ENCODE measurements at regions not wholly inside any gene's neighbourhood (a gene's known extent, or its start where the extent isn't known, plus 50 kb on each side); places are given as distances from the start of the nearest gene placed in this dataset.
"Not testable (repeated sequence)": the region's sequence is repeated elsewhere in the genome, so short reads cannot be mapped to it uniquely, and the experiment has no call there.

DNA sequence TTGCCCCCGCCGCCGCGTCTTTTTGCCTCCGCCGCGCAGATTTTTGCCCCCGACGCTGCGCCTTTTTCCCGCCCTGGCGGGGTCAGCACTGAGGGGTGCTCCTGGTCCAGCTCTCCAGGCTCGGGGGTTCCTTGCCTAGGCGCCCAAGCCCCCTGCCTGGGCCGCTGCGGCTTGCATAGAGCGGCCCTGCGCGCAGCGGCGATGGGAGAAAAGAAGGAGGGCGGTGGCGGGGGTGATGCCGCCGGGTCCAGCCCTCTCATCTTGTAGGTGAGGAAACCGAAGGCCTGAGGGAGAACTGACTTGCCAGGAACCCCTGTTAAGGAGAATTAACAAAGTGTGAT, 330.8 kb upstream of the WSB1 start:
- H3K9ac ChIP-seq (ENCODE audit: low read length) = no peak overlapping the region
- H2BK120ac ChIP-seq (ENCODE audit: low read depth, low read length) = no peak overlapping the region
- no peaks in the 10 kb centered on the region for H3K79me2 ChIP-seq (ENCODE audit: control insufficient read depth, insufficient read depth, low read length)
- H2BK5ac ChIP-seq (ENCODE audit: low read length) = no peak overlapping the region
- no peak overlapping the region for H4K5ac ChIP-seq (ENCODE audit: low read length)
- DNase-seq = no peak
- no peak overlapping the region for H3K23ac ChIP-seq (ENCODE audit: low read length)
- H3K79me1 ChIP-seq (ENCODE audit: low read length) = no peaks in the 10 kb centered on the region
- H3K18ac ChIP-seq (ENCODE audit: low read length) = no peak overlapping the region
- no peak overlapping the region for H3K4me2 ChIP-seq (ENCODE audit: low read length)
- H3K4me1 ChIP-seq (ENCODE audit: control insufficient read depth, low read depth, low read length) = no peaks in the 10 kb centered on the region
- no peak overlapping the region for H2BK15ac ChIP-seq (replicated peaks; ENCODE audit: low read depth)
- H3K36me3 ChIP-seq (ENCODE audit: control insufficient read depth, insufficient read depth, low read length) = no peaks in the 10 kb centered on the region
- H3K27me3 ChIP-seq (ENCODE audit: insufficient read depth, low read length, poor library complexity) = no peaks in the 10 kb centered on the region
- no peak overlapping the region for H4K8ac ChIP-seq (ENCODE audit: low read depth, low read length)
- no peak overlapping the region for H3K4me3 ChIP-seq (ENCODE audit: low read length)
- H3K4ac ChIP-seq (ENCODE audit: low read depth, low read length) = no peak overlapping the region
- H2AK5ac ChIP-seq (ENCODE audit: low read length) = no peak overlapping the region
- no peak overlapping the region for H3K27ac ChIP-seq (ENCODE audit: low read depth, low read length)
- no CpG with 5 or more reads among the region's 26 CpGs for WGBS (ENCODE audit: extremely low coverage, insufficient coverage, low lambda C conversion rate)
- no peak overlapping the region for H3K56ac ChIP-seq (ENCODE audit: low read length)

DNA sequence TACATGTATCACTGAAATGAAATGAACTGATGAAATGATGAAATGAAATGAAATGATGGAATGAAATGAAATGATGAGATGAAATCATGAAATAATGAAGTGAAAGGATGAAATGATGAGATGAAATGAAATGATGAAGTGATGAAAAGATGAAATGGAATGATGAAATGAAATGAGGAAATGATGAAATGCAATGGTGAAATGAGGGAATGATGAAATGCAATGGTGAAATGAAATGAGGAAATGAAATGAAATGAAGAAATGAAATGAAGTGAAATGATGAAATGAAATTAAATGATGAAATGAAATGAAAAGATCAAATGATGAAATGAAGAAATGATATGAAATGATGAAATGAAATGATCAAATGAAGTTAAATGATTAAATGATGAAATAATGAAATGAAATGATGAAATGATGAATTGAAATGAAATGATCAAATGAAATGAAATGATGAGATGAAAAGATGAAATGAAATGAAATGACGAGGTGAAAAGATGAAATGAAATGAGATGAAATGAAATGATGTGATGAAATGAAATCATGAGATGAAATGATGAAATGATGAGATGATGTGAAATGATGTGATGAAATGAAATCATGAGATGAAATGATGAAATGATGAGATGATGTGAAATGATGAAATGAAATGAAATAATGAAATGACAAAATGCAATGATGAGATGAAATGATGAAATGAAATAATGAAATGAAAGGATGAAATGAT, 327.9 kb upstream of the WSB1 start:
- not testable (repeated sequence) for H3K79me2 ChIP-seq (ENCODE audit: control insufficient read depth, insufficient read depth, low read length); H2BK5ac ChIP-seq (ENCODE audit: low read length); H3K9ac ChIP-seq (ENCODE audit: low read length); H3K18ac ChIP-seq (ENCODE audit: low read length); H3K56ac ChIP-seq (ENCODE audit: low read length); H3K4me2 ChIP-seq (ENCODE audit: low read length); H3K23ac ChIP-seq (ENCODE audit: low read length); H2AK5ac ChIP-seq (ENCODE audit: low read length); H3K4me1 ChIP-seq (ENCODE audit: control insufficient read depth, low read depth, low read length); H3K27me3 ChIP-seq (ENCODE audit: insufficient read depth, low read length, poor library complexity); H4K8ac ChIP-seq (ENCODE audit: low read depth, low read length); H2BK15ac ChIP-seq (replicated peaks; ENCODE audit: low read depth); H4K5ac ChIP-seq (ENCODE audit: low read length); H3K79me1 ChIP-seq (ENCODE audit: low read length); H3K4ac ChIP-seq (ENCODE audit: low read depth, low read length); DNase-seq; H3K36me3 ChIP-seq (ENCODE audit: control insufficient read depth, insufficient read depth, low read length); H3K27ac ChIP-seq (ENCODE audit: low read depth, low read length); H2BK120ac ChIP-seq (ENCODE audit: low read depth, low read length); H3K4me3 ChIP-seq (ENCODE audit: low read length)
- 100% methylated on average over 1 of the region's 1 CpG for WGBS (ENCODE audit: extremely low coverage, insufficient coverage, low lambda C conversion rate)

DNA sequence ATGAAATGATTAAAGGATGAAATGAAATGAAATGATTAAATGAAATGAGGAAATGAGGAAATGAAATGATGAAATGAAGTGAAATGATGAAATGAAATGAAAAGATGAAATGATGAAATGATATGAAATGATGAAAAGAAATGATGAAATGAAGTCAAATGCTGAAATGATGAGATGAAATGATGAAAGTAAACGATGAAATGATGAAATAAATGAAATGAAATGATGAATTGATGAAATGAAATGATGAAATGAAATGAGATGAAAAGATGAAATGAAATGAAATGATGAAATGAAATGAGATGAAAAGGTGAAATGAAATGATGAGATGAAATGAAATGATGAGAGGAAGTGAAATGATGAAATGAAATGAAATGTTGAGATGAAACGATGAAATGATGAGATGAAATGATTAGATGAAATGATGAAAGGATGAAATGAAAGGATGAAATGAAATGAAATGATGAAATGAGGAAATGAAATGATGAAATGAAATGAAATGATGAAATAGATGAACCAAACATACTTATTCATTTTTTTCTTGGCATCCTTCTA, 327.2 kb upstream of the WSB1 start:
- not testable (repeated sequence) for H2BK120ac ChIP-seq (ENCODE audit: low read depth, low read length); H2AK5ac ChIP-seq (ENCODE audit: low read length); H3K56ac ChIP-seq (ENCODE audit: low read length); H2BK5ac ChIP-seq (ENCODE audit: low read length); H3K4me3 ChIP-seq (ENCODE audit: low read length); H3K18ac ChIP-seq (ENCODE audit: low read length); H3K79me2 ChIP-seq (ENCODE audit: control insufficient read depth, insufficient read depth, low read length); H3K27ac ChIP-seq (ENCODE audit: low read depth, low read length); H4K8ac ChIP-seq (ENCODE audit: low read depth, low read length); H3K4me2 ChIP-seq (ENCODE audit: low read length); DNase-seq; H3K9ac ChIP-seq (ENCODE audit: low read length); H3K27me3 ChIP-seq (ENCODE audit: insufficient read depth, low read length, poor library complexity); H3K36me3 ChIP-seq (ENCODE audit: control insufficient read depth, insufficient read depth, low read length); H4K5ac ChIP-seq (ENCODE audit: low read length); H3K23ac ChIP-seq (ENCODE audit: low read length); H3K4ac ChIP-seq (ENCODE audit: low read depth, low read length); H3K79me1 ChIP-seq (ENCODE audit: low read length); H2BK15ac ChIP-seq (replicated peaks; ENCODE audit: low read depth); H3K4me1 ChIP-seq (ENCODE audit: control insufficient read depth, low read depth, low read length)
- WGBS (ENCODE audit: extremely low coverage, insufficient coverage, low lambda C conversion rate) = 98% methylated on average over 2 of the region's 2 CpGs

DNA sequence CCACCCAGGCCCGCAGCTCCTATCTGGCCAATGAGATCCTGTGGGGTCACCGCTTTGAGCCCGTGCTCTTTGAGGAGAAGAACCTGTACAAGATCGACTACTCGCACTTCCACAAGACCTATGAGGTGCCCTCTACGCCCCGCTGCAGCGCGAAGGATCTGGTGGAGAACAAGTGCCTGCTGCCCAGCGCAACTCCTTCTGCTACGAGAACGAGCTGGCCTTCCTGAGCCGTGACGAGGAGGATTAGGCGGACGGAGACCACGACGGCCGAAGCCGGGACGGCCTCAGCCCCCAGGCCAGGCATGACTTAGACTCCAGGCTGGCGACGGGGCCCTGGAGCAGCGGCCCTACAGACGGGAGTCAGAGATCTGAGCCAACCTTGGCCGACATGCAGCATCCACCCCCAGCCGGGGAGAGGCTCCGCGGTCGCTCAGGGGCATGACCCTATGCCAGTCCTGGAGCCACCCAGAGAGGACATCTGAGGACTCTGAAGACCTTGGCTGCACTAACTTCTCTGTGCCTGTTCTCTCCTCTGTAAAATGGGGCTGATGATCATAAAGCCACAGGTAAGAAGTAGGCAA, 312.0 kb upstream of the WSB1 start:
- H3K23ac ChIP-seq (ENCODE audit: low read length); H3K18ac ChIP-seq (ENCODE audit: low read length); H4K8ac ChIP-seq (ENCODE audit: low read depth, low read length); H3K79me1 ChIP-seq (ENCODE audit: low read length); H3K27ac ChIP-seq (ENCODE audit: low read depth, low read length); H3K4ac ChIP-seq (ENCODE audit: low read depth, low read length); H3K4me3 ChIP-seq (ENCODE audit: low read length); H2BK5ac ChIP-seq (ENCODE audit: low read length); H3K27me3 ChIP-seq (ENCODE audit: insufficient read depth, low read length, poor library complexity); H3K4me2 ChIP-seq (ENCODE audit: low read length); H3K36me3 ChIP-seq (ENCODE audit: control insufficient read depth, insufficient read depth, low read length); H3K9ac ChIP-seq (ENCODE audit: low read length); H2AK5ac ChIP-seq (ENCODE audit: low read length); H3K79me2 ChIP-seq (ENCODE audit: control insufficient read depth, insufficient read depth, low read length); H3K56ac ChIP-seq (ENCODE audit: low read length); H3K4me1 ChIP-seq (ENCODE audit: control insufficient read depth, low read depth, low read length); H4K5ac ChIP-seq (ENCODE audit: low read length); DNase-seq; H2BK120ac ChIP-seq (ENCODE audit: low read depth, low read length); H2BK15ac ChIP-seq (replicated peaks; ENCODE audit: low read depth): not testable (repeated sequence)
- WGBS (ENCODE audit: extremely low coverage, insufficient coverage, low lambda C conversion rate) = no CpG with 5 or more reads among the region's 30 CpGs

DNA sequence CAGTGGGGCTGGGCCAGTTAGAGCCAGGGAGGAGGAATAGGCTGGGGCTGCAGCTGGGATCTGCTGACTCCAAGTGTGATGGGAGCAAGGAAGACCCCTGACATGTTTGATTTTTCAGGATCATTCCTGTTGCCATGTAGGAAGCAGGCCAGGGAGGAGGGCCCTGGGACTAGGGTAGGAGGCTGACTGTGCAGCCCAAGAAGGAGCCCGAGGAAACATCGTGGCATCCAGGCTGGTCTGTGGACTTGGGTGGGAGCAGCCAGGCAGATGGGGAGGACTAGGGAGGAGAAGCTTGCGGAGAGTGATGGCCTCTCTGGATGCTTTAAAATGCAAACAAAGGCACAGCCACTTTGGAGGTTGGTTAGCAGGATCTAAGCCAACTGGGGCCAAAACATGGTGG, 311.4 kb upstream of the WSB1 start:
- not testable (repeated sequence) for H4K5ac ChIP-seq (ENCODE audit: low read length); H3K27ac ChIP-seq (ENCODE audit: low read depth, low read length); H3K79me2 ChIP-seq (ENCODE audit: control insufficient read depth, insufficient read depth, low read length); H2BK15ac ChIP-seq (replicated peaks; ENCODE audit: low read depth); H3K4me3 ChIP-seq (ENCODE audit: low read length); H3K4ac ChIP-seq (ENCODE audit: low read depth, low read length); H3K36me3 ChIP-seq (ENCODE audit: control insufficient read depth, insufficient read depth, low read length); H2AK5ac ChIP-seq (ENCODE audit: low read length); H3K18ac ChIP-seq (ENCODE audit: low read length); H3K9ac ChIP-seq (ENCODE audit: low read length); DNase-seq; H3K79me1 ChIP-seq (ENCODE audit: low read length); H3K23ac ChIP-seq (ENCODE audit: low read length); H3K4me2 ChIP-seq (ENCODE audit: low read length); H4K8ac ChIP-seq (ENCODE audit: low read depth, low read length); H3K56ac ChIP-seq (ENCODE audit: low read length); H3K27me3 ChIP-seq (ENCODE audit: insufficient read depth, low read length, poor library complexity); H2BK120ac ChIP-seq (ENCODE audit: low read depth, low read length); H2BK5ac ChIP-seq (ENCODE audit: low read length); H3K4me1 ChIP-seq (ENCODE audit: control insufficient read depth, low read depth, low read length)
- WGBS (ENCODE audit: extremely low coverage, insufficient coverage, low lambda C conversion rate) = no CpG with 5 or more reads among the region's 3 CpGs

DNA sequence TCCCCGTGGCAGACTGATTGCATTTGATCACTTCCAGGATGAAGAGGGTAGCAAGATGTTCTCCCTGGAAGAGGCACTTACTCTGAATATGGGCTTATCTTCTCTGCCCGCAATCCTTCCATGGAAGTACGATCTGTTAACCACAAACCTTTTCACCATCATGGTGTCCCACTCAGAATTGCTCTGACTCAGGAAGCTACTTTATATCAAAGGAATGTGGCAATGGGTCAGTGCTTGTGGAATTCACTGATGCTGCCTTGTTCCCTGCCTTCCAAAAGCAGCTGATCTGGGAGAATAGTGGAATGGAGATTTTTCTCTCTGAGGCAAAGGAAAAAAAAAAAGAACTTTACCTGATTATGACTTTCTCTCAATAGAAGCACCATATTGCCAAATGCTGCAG, 306.1 kb upstream of the WSB1 start:
- not testable (repeated sequence) for H3K27me3 ChIP-seq (ENCODE audit: insufficient read depth, low read length, poor library complexity); H3K9ac ChIP-seq (ENCODE audit: low read length)

More for the DNA sequence above, 306.1 kb upstream of the WSB1 start:
- H4K5ac ChIP-seq (ENCODE audit: low read length); H2BK120ac ChIP-seq (ENCODE audit: low read depth, low read length); H4K8ac ChIP-seq (ENCODE audit: low read depth, low read length); H3K4me1 ChIP-seq (ENCODE audit: control insufficient read depth, low read depth, low read length); H3K18ac ChIP-seq (ENCODE audit: low read length); H3K23ac ChIP-seq (ENCODE audit: low read length); H3K36me3 ChIP-seq (ENCODE audit: control insufficient read depth, insufficient read depth, low read length); H3K79me1 ChIP-seq (ENCODE audit: low read length); H2BK15ac ChIP-seq (replicated peaks; ENCODE audit: low read depth); H3K4ac ChIP-seq (ENCODE audit: low read depth, low read length); H2BK5ac ChIP-seq (ENCODE audit: low read length); H3K56ac ChIP-seq (ENCODE audit: low read length); H2AK5ac ChIP-seq (ENCODE audit: low read length); DNase-seq; H3K4me3 ChIP-seq (ENCODE audit: low read length); H3K4me2 ChIP-seq (ENCODE audit: low read length); H3K79me2 ChIP-seq (ENCODE audit: control insufficient read depth, insufficient read depth, low read length); H3K27ac ChIP-seq (ENCODE audit: low read depth, low read length): not testable (repeated sequence)
- no CpG with 5 or more reads among the region's 3 CpGs for WGBS (ENCODE audit: extremely low coverage, insufficient coverage, low lambda C conversion rate)
